ENCODE measurements at regions not wholly inside any gene's neighbourhood (a gene's known extent, or its start where the extent isn't known, plus 50 kb on each side); places are given as distances from the start of the nearest gene placed in this dataset.

DNA sequence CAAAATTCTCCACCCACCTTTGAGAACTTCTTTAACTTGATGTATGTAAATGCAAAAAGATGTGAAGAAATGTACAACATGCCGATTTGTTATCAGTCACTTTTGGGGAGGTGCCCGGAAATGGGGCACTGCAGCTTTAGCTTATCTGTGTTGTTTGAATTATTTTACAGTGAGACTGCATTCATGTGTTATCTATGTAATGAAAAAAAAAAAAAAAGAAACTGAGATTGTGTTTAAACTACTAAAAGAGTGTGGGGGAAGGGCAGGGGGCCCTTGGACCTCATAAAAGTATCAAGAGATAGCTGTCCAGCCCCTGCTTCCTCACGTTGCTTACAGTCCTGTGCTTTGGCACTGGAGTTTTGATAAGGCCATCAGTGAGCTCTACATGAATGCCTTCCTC lies 259.4 kb downstream of the STK31 start:
- WGBS (ENCODE audit: extremely low coverage, insufficient coverage, low lambda C conversion rate): no CpG with 5 or more reads among the region's 3 CpGs
- Histone ChIP-seq H3K4me1 (ENCODE audit: control insufficient read depth, low read depth, low read length) (peaks cover 5% of the 10 kb centered on the region), H2BK5ac (ENCODE audit: low read length) (no peak overlapping the region), H3K18ac (ENCODE audit: low read length) (no peak overlapping the region), H3K36me3 (ENCODE audit: control insufficient read depth, insufficient read depth, low read length) (no peaks in the 10 kb centered on the region), H3K4me2 (ENCODE audit: low read length) (no peak overlapping the region), H2AK5ac (ENCODE audit: low read length) (no peak overlapping the region), H3K79me2 (ENCODE audit: control insufficient read depth, insufficient read depth, low read length) (no peaks in the 10 kb centered on the region), H3K4ac (ENCODE audit: low read depth, low read length) (no peak overlapping the region), H3K4me3 (ENCODE audit: low read length) (no peak overlapping the region), H3K27me3 (ENCODE audit: insufficient read depth, low read length, poor library complexity) (no peaks in the 10 kb centered on the region), H2BK15ac (replicated peaks; ENCODE audit: low read depth) (no peak overlapping the region), H3K56ac (ENCODE audit: low read length) (no peak overlapping the region), H3K23ac (ENCODE audit: low read length) (no peak overlapping the region), H4K5ac (ENCODE audit: low read length) (no peak overlapping the region), H3K9ac (ENCODE audit: low read length) (no peak overlapping the region), H4K8ac (ENCODE audit: low read depth, low read length) (no peak overlapping the region), H3K79me1 (ENCODE audit: low read length) (no peaks in the 10 kb centered on the region), H2BK120ac (ENCODE audit: low read depth, low read length) (no peak overlapping the region), H3K27ac (ENCODE audit: low read depth, low read length) (no peak overlapping the region)
- DNase-seq: peak; percentile 2

DNA sequence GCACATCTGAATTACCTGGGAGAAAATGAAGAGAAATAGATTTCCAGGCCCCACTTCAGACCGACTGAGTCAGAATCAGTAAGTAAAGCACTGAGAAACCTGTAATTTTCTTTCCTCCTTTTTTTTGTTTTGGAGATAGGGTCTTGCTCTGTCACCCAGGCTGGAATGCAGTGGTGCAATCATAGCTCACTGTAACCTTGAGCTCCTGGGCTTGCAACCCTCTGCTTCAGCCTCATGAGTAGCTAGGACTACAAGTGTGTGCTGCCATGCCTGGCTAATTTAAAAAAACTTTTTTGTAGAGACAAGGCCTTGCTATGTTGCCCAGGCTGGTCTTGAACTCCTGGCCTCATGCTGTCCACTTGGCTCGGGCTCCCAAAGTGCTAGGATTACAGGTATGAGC lies 260.2 kb downstream of the STK31 start:
- Histone ChIP-seq H3K36me3 (ENCODE audit: control insufficient read depth, insufficient read depth, low read length) (no peaks in the 10 kb centered on the region), H3K79me1 (ENCODE audit: low read length) (no peaks in the 10 kb centered on the region), H3K4ac (ENCODE audit: low read depth, low read length) (no peak overlapping the region), H3K23ac (ENCODE audit: low read length) (no peak overlapping the region), H3K9ac (ENCODE audit: low read length) (no peak overlapping the region), H4K8ac (ENCODE audit: low read depth, low read length) (no peak overlapping the region), H2BK5ac (ENCODE audit: low read length) (no peak overlapping the region), H3K4me2 (ENCODE audit: low read length) (no peak overlapping the region), H2BK15ac (replicated peaks; ENCODE audit: low read depth) (no peak overlapping the region), H3K4me1 (ENCODE audit: control insufficient read depth, low read depth, low read length) (peaks cover 5% of the 10 kb centered on the region), H3K4me3 (ENCODE audit: low read length) (no peak overlapping the region), H3K56ac (ENCODE audit: low read length) (no peak overlapping the region), H2AK5ac (ENCODE audit: low read length) (no peak overlapping the region), H2BK120ac (ENCODE audit: low read depth, low read length) (no peak overlapping the region), H3K18ac (ENCODE audit: low read length) (no peak overlapping the region), H3K27me3 (ENCODE audit: insufficient read depth, low read length, poor library complexity) (no peaks in the 10 kb centered on the region), H3K79me2 (ENCODE audit: control insufficient read depth, insufficient read depth, low read length) (no peaks in the 10 kb centered on the region), H4K5ac (ENCODE audit: low read length) (no peak overlapping the region), H3K27ac (ENCODE audit: low read depth, low read length) (no peak overlapping the region)
- no peak for DNase-seq
- WGBS (ENCODE audit: extremely low coverage, insufficient coverage, low lambda C conversion rate): no CpG with 5 or more reads among the region's 2 CpGs

DNA sequence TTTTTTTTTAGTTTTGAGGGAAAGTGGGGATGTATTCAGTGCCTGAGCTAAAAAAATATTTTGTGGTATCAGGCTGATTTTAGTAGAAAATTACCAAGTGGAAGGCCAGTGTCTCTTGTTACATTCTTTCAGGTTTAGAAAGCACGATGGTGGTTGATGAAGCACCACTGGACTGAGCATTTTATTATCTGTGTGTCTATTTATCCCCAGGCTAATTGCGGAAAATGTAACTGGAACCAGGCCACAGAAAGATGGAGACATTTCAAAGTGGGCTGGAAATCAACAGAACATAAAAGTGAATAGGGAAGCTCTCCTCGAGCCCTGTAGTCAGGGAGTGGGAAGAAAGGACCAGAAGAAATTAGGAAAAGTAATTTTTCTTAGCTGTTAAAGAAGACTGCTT lies 261.0 kb downstream of the STK31 start:
- Histone ChIP-seq H2BK5ac (ENCODE audit: low read length) (no peak overlapping the region), H3K4ac (ENCODE audit: low read depth, low read length) (no peak overlapping the region), H3K27me3 (ENCODE audit: insufficient read depth, low read length, poor library complexity) (no peaks in the 10 kb centered on the region), H3K36me3 (ENCODE audit: control insufficient read depth, insufficient read depth, low read length) (no peaks in the 10 kb centered on the region), H4K8ac (ENCODE audit: low read depth, low read length) (no peak overlapping the region), H4K5ac (ENCODE audit: low read length) (no peak overlapping the region), H3K23ac (ENCODE audit: low read length) (no peak overlapping the region), H3K79me1 (ENCODE audit: low read length) (no peaks in the 10 kb centered on the region), H3K4me3 (ENCODE audit: low read length) (no peak overlapping the region), H3K56ac (ENCODE audit: low read length) (no peak overlapping the region), H3K4me1 (ENCODE audit: control insufficient read depth, low read depth, low read length) (peaks cover 5% of the 10 kb centered on the region), H3K79me2 (ENCODE audit: control insufficient read depth, insufficient read depth, low read length) (no peaks in the 10 kb centered on the region), H2BK120ac (ENCODE audit: low read depth, low read length) (no peak overlapping the region), H3K4me2 (ENCODE audit: low read length) (no peak overlapping the region), H3K9ac (ENCODE audit: low read length) (no peak overlapping the region), H3K27ac (ENCODE audit: low read depth, low read length) (no peak overlapping the region), H2AK5ac (ENCODE audit: low read length) (no peak overlapping the region), H2BK15ac (replicated peaks; ENCODE audit: low read depth) (no peak overlapping the region), H3K18ac (ENCODE audit: low read length) (no peak overlapping the region)
- no peak for DNase-seq
- no CpG with 5 or more reads among the region's 3 CpGs for WGBS (ENCODE audit: extremely low coverage, insufficient coverage, low lambda C conversion rate)

DNA sequence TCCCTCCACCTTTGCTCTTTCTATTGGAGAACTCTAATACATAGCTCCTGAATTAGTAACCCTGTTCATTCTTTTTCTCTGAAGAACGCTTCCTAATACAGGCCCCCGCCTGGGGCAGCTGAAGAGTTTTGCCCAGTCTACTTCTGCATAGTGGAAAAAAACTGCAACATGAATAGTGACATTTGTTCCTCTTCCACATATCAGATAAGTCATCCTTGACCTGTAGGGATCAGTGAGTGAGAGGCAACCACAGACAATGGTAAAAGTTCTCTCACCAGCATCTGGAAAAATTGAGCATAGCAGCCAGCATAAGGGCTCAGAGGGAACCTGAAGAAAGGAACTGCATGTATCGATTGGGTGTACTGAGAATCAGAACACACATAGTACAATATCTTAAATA lies 262.0 kb downstream of the STK31 start:
- H3K18ac ChIP-seq (ENCODE audit: low read length): no peak overlapping the region
- H2BK15ac ChIP-seq (replicated peaks; ENCODE audit: low read depth): no peak overlapping the region
- H4K5ac ChIP-seq (ENCODE audit: low read length): no peak overlapping the region
- H3K4me2 ChIP-seq (ENCODE audit: low read length): no peak overlapping the region
- no peaks in the 10 kb centered on the region for H3K79me1 ChIP-seq (ENCODE audit: low read length)
- WGBS (ENCODE audit: extremely low coverage, insufficient coverage, low lambda C conversion rate): no CpG with 5 or more reads among the region's 3 CpGs
- H3K4ac ChIP-seq (ENCODE audit: low read depth, low read length): no peak overlapping the region
- H3K4me1 ChIP-seq (ENCODE audit: control insufficient read depth, low read depth, low read length): peaks cover 5% of the 10 kb centered on the region
- no peak overlapping the region for H3K9ac ChIP-seq (ENCODE audit: low read length)
- H3K36me3 ChIP-seq (ENCODE audit: control insufficient read depth, insufficient read depth, low read length): no peaks in the 10 kb centered on the region
- H3K23ac ChIP-seq (ENCODE audit: low read length): no peak overlapping the region
- no peak overlapping the region for H3K56ac ChIP-seq (ENCODE audit: low read length)
- H3K27me3 ChIP-seq (ENCODE audit: insufficient read depth, low read length, poor library complexity): no peaks in the 10 kb centered on the region
- H3K79me2 ChIP-seq (ENCODE audit: control insufficient read depth, insufficient read depth, low read length): no peaks in the 10 kb centered on the region
- H2AK5ac ChIP-seq (ENCODE audit: low read length): no peak overlapping the region
- no peak overlapping the region for H3K4me3 ChIP-seq (ENCODE audit: low read length)
- no peak overlapping the region for H2BK5ac ChIP-seq (ENCODE audit: low read length)
- DNase-seq: no peak
- H2BK120ac ChIP-seq (ENCODE audit: low read depth, low read length): no peak overlapping the region
- no peak overlapping the region for H4K8ac ChIP-seq (ENCODE audit: low read depth, low read length)
- H3K27ac ChIP-seq (ENCODE audit: low read depth, low read length): no peak overlapping the region

DNA sequence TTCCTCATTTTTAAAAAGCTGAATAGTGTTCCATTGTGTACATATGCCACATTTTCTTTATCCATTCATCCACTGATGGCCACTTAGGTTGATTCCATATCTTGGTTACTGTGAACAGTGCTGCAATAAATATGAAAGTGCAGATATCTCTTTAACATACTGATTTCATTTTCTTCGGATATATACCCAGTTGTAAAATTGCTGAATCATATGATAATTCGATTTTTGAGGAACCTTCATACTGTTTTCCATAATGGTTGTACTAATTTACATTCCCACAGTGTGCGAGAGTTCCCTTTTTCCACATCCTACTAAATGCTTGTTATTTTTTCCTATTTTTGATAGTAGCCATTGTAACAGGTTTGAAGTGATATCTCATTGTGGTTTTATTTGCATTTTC lies 263.2 kb downstream of the STK31 start:
- H3K56ac ChIP-seq (ENCODE audit: low read length): no peak overlapping the region
- DNase-seq: no peak
- H2BK120ac ChIP-seq (ENCODE audit: low read depth, low read length): no peak overlapping the region
- H3K4ac ChIP-seq (ENCODE audit: low read depth, low read length): no peak overlapping the region
- no peak overlapping the region for H2BK5ac ChIP-seq (ENCODE audit: low read length)
- no peaks in the 10 kb centered on the region for H3K27me3 ChIP-seq (ENCODE audit: insufficient read depth, low read length, poor library complexity)
- no peak overlapping the region for H4K8ac ChIP-seq (ENCODE audit: low read depth, low read length)
- no peaks in the 10 kb centered on the region for H3K36me3 ChIP-seq (ENCODE audit: control insufficient read depth, insufficient read depth, low read length)
- H3K79me1 ChIP-seq (ENCODE audit: low read length): no peaks in the 10 kb centered on the region
- no peak overlapping the region for H3K9ac ChIP-seq (ENCODE audit: low read length)
- no peak overlapping the region for H3K18ac ChIP-seq (ENCODE audit: low read length)
- H3K4me2 ChIP-seq (ENCODE audit: low read length): no peak overlapping the region
- no peak overlapping the region for H2BK15ac ChIP-seq (replicated peaks; ENCODE audit: low read depth)
- H3K27ac ChIP-seq (ENCODE audit: low read depth, low read length): no peak overlapping the region
- no peak overlapping the region for H3K23ac ChIP-seq (ENCODE audit: low read length)
- H3K4me1 ChIP-seq (ENCODE audit: control insufficient read depth, low read depth, low read length): peaks cover 4% of the 10 kb centered on the region
- no peak overlapping the region for H2AK5ac ChIP-seq (ENCODE audit: low read length)
- H4K5ac ChIP-seq (ENCODE audit: low read length): no peak overlapping the region
- no peaks in the 10 kb centered on the region for H3K79me2 ChIP-seq (ENCODE audit: control insufficient read depth, insufficient read depth, low read length)
- no peak overlapping the region for H3K4me3 ChIP-seq (ENCODE audit: low read length)
- no CpG with 5 or more reads among the region's 3 CpGs for WGBS (ENCODE audit: extremely low coverage, insufficient coverage, low lambda C conversion rate)

DNA sequence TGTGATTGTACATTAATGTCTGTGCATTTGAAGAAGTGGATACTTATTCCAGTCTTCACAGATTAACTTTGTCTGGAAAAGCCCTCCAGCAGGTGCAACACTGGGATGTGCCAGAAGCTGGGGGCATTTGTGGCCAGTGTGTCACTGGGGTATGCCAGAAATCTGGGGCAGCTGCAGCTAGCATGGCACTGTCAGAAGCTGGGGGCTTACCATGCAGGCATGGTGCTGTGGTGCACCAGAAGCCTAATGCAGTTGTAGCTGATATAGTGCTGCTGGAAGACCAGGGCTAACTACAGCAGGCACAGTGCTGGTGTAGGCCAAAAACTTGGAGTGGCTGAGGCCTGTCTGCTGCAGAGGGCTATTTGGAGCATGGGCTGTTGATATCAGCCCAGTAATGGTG lies 270.1 kb downstream of the STK31 start:
- no peak overlapping the region for H2BK15ac ChIP-seq (replicated peaks; ENCODE audit: low read depth)
- H2BK5ac ChIP-seq (ENCODE audit: low read length): no peak overlapping the region
- H3K4me3 ChIP-seq (ENCODE audit: low read length): no peak overlapping the region
- H3K36me3 ChIP-seq (ENCODE audit: control insufficient read depth, insufficient read depth, low read length): no peaks in the 10 kb centered on the region
- no peaks in the 10 kb centered on the region for H3K27me3 ChIP-seq (ENCODE audit: insufficient read depth, low read length, poor library complexity)
- no peaks in the 10 kb centered on the region for H3K4me1 ChIP-seq (ENCODE audit: control insufficient read depth, low read depth, low read length)
- H3K56ac ChIP-seq (ENCODE audit: low read length): no peak overlapping the region
- H3K9ac ChIP-seq (ENCODE audit: low read length): no peak overlapping the region
- no peak overlapping the region for H2AK5ac ChIP-seq (ENCODE audit: low read length)
- no peaks in the 10 kb centered on the region for H3K79me1 ChIP-seq (ENCODE audit: low read length)
- no peak overlapping the region for H3K27ac ChIP-seq (ENCODE audit: low read depth, low read length)
- DNase-seq: no peak
- H3K79me2 ChIP-seq (ENCODE audit: control insufficient read depth, insufficient read depth, low read length): no peaks in the 10 kb centered on the region
- no peak overlapping the region for H3K23ac ChIP-seq (ENCODE audit: low read length)
- no peak overlapping the region for H4K5ac ChIP-seq (ENCODE audit: low read length)
- H3K18ac ChIP-seq (ENCODE audit: low read length): no peak overlapping the region
- H2BK120ac ChIP-seq (ENCODE audit: low read depth, low read length): no peak overlapping the region
- H3K4me2 ChIP-seq (ENCODE audit: low read length): no peak overlapping the region
- H3K4ac ChIP-seq (ENCODE audit: low read depth, low read length): no peak overlapping the region
- H4K8ac ChIP-seq (ENCODE audit: low read depth, low read length): no peak overlapping the region
